ENCODE measurements at regions not wholly inside any gene's neighbourhood (a gene's known extent, or its start where the extent isn't known, plus 50 kb on each side); places are given as distances from the start of the nearest gene placed in this dataset.
"Not testable (repeated sequence)": the region's sequence is repeated elsewhere in the genome, so short reads cannot be mapped to it uniquely, and the experiment has no call there.

DNA sequence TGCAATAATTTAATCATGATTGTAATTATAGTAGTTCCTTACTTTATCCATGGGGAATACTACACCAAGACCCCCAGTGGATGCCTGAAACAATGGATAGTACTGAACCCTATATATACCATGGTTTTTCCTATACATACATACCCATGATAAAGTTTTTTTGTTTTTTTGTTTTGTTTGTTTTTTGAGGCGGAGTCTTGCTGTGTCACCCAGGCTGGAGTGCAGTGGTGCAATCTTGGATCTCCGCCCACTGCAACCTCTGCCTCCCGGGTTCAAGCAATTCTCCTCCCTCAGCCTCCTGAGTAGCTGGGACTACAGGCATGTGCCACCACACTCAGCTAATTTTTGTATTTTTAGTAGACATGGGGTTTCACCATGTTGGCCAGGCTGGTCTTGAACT is 135.3 kb upstream of the HNRNPU start:
- H3K4me1 ChIP-seq (replicated peaks); H3K36me3 ChIP-seq; H3K27me3 ChIP-seq (replicated peaks); H3K27ac ChIP-seq; H3K9me3 ChIP-seq (replicated peaks); DNase-seq (ENCODE audit: low read depth in 1 of 2, low spot score in 2 of 2); H3K4me3 ChIP-seq: not testable (repeated sequence)

DNA sequence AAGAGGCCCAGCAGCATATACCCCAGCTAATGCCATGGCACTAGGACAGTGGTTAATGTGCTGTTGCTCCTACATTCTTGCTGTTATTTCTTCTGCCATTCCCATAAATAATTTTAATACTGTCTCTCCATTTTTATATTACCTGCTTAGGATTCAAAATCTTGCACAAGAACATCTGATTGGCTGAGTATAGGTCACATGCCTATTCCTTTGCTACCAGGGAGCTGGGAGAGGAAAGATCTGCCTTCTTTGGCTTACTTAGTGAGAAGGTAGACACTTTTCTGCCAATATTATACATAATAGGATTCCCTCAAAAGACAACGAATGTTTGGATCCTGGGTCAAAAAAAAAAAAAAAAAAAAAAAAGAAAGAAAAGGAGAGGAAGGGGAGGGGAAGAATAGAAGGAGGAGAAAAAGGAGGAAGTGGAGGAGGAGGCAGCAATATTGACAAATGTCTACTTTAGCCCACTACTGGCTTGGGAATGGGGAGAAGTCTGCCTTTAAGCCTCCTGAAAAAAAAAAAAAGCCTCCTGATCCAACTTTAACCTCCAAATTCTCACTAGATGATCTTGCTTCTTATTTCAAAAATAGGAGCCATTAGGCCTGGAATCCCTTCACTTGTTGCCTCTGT is 134.5 kb upstream of the HNRNPU start:
- H3K4me1 ChIP-seq (replicated peaks) = no peaks in the 10 kb centered on the region
- DNase-seq (ENCODE audit: low read depth in 1 of 2, low spot score in 2 of 2) = no peak
- H3K27ac ChIP-seq = no peak overlapping the region
- H3K4me3 ChIP-seq = no peak overlapping the region
- H3K36me3 ChIP-seq = no peaks in the 10 kb centered on the region
- no peaks in the 10 kb centered on the region for H3K9me3 ChIP-seq (replicated peaks)
- no peaks in the 10 kb centered on the region for H3K27me3 ChIP-seq (replicated peaks)

DNA sequence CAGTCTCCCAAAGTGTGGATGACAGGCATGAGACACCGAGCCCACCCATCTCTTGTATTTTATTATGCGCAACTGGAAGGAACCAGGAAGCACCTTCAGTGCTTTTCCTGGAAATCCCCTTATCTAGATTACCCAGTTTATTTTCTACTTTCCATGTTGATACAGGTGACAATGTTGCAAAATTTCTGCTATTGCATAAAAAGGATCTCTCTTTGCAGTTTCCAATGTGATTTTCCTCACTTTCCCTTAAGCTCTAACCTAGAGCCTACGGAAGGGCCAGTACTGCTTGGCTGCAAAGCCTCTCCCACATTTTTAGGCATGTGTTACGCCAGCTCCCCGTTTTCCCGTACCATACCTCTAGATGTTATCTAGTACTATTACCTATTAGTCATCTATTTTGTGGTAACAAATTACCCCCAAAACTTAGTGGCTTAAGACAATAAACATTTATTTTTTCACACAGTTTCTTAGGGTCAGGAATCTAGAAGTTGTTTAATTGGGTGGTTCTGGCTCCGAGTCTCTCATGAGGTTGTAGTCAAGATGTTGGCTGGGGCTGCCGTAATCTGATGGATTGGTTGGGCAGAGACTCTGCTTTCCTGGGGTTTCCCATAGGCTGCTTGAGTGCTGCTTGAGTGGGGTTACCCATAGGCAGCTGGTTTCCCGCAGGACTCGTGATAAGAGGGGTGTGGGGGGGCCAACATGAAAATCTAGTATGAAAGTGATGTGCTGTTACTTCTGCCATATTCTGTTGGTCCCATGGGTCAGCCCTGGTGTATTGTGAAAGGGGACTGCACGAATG is 131.5 kb upstream of the HNRNPU start:
- Histone ChIP-seq H3K27me3 (replicated peaks) (no peaks in the 10 kb centered on the region), H3K36me3 (no peaks in the 10 kb centered on the region), H3K4me1 (replicated peaks) (no peaks in the 10 kb centered on the region), H3K27ac (no peak overlapping the region), H3K9me3 (replicated peaks) (no peaks in the 10 kb centered on the region), H3K4me3 (no peak overlapping the region)
- no peak for DNase-seq (ENCODE audit: low read depth in 1 of 2, low spot score in 2 of 2)

DNA sequence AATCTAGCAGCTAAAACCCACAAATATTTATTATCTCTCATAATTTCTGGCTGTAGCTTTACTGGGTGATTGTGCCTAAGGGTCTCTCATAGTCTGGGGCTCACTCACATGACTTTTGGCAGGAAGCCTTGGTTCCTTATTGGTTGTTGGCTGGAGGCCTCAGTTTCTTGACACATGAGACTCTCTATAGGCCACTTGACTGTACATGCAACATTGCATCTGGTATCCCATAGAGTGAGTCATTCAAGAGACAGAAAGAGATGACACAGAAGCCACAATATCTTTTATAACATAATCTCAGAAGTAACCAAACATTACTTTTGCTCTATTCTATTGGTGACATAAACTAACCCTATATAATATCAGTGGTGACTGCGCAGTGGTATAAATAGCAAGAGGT is 128.5 kb upstream of the HNRNPU start:
- H3K4me3 ChIP-seq = no peak overlapping the region
- H3K27me3 ChIP-seq (replicated peaks) = no peaks in the 10 kb centered on the region
- H3K27ac ChIP-seq = no peak overlapping the region
- H3K4me1 ChIP-seq (replicated peaks) = 0 out of 2 replicates have a peak, but pooled peaks cover 7% of the 10 kb centered on the region
- H3K36me3 ChIP-seq = no peaks in the 10 kb centered on the region
- no peaks in the 10 kb centered on the region for H3K9me3 ChIP-seq (replicated peaks)
- DNase-seq (ENCODE audit: low read depth in 1 of 2, low spot score in 2 of 2) = no peak

DNA sequence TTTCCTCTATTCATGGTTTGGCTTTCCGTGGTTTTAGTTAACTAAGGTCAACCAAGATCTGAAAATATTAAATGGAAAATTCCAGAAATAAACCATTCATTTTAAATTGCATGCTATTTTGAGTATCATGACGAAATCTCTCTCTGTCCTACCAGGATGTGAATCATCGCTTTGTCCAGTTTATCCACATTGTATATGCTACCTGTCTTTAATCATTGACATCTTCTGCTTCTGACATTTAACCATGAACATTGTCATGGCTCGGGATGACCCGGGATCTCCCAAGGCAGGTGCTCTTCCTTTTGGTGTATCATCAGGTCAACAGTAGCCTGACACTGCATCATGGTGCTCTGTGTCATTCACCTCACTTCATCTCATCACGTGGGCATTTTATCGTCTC is 125.5 kb upstream of the HNRNPU start:
- H3K36me3 ChIP-seq = no peaks in the 10 kb centered on the region
- DNase-seq (ENCODE audit: low read depth in 1 of 2, low spot score in 2 of 2) = no peak
- no peak overlapping the region for H3K4me3 ChIP-seq
- H3K27ac ChIP-seq = no peak overlapping the region
- no peaks in the 10 kb centered on the region for H3K9me3 ChIP-seq (replicated peaks)
- H3K27me3 ChIP-seq (replicated peaks) = no peaks in the 10 kb centered on the region
- H3K4me1 ChIP-seq (replicated peaks) = 0 out of 2 replicates have a peak, but pooled peaks cover 7% of the 10 kb centered on the region

DNA sequence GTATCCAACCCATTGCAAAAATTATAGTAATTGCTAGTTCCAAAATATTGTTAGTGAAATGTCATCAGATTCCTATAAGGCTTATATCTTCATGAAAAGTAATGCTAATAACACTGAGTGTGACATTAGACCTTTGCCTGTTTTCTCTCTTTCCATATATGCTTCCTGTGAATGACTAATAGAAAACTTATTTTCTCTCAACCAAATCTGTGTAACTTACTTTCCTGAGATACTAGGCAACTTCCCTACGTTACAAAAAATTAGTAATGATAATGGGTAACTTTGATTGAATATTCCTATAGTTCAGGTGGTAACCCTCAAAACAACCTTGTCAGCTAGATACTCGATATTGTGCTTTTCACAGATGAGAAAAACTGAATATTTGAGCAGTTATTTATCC is 124.2 kb upstream of the HNRNPU start:
- no peak for DNase-seq (ENCODE audit: low read depth in 1 of 2, low spot score in 2 of 2)
- Histone ChIP-seq H3K9me3 (replicated peaks) (no peaks in the 10 kb centered on the region), H3K27me3 (replicated peaks) (no peaks in the 10 kb centered on the region), H3K27ac (no peak overlapping the region), H3K4me3 (no peak overlapping the region), H3K36me3 (no peaks in the 10 kb centered on the region), H3K4me1 (replicated peaks) (0 out of 2 replicates have a peak, but pooled peaks cover 7% of the 10 kb centered on the region)

DNA sequence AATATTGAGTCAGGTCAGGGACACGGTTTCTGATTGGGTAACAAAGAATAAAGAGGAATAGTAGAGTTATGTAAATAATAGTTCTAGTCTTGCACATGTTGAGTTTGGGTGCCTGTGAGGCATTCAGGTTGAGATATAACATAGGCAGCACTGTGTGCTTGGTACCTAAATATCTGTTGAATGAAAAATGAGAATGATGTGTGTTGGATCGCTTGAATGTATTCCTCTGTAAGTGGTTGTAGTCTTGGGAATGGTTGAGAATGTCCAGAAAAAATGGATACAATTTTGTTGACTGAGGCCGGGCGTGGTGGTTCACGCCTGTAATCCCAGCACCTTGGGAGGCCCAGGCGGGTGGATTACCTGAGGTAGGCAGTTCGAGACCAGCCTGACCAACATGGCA is 116.3 kb upstream of the HNRNPU start:
- no peak overlapping the region for H3K4me3 ChIP-seq
- H3K4me1 ChIP-seq (replicated peaks) = no peaks in the 10 kb centered on the region
- no peak for DNase-seq (ENCODE audit: low read depth in 1 of 2, low spot score in 2 of 2)
- no peaks in the 10 kb centered on the region for H3K9me3 ChIP-seq (replicated peaks)
- no peak overlapping the region for H3K27ac ChIP-seq
- H3K36me3 ChIP-seq = no peaks in the 10 kb centered on the region
- H3K27me3 ChIP-seq (replicated peaks) = no peaks in the 10 kb centered on the region; the same call in 1 of the 2 replicates

DNA sequence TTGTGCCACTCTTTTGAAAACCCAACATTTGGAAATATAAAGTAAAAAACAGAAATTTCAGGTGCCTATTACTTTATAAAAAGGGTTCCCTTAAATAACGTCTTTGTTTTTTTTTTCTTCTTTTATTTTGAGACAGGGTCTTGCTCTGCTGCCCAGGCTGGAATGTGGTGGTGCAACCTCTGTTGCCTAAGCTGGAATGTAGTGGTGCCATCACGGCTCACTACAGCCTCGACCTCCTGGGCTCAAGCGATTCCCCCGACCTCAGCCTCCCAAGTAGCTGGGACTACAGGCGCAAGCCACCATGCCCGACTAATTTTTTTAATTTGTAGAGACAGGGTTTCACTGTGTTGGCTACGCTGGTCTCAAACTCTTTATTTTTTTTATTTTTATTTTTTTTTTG is 110.2 kb upstream of the HNRNPU start:
- DNase-seq (ENCODE audit: low read depth in 1 of 2, low spot score in 2 of 2) = no peak
- Histone ChIP-seq H3K36me3 (peaks cover 3% of the 10 kb centered on the region; the same call in 1 of the 2 replicates), H3K27ac (no peak overlapping the region), H3K27me3 (replicated peaks) (no peaks in the 10 kb centered on the region; the same call in 1 of the 2 replicates), H3K4me1 (replicated peaks) (peaks cover 8% of the 10 kb centered on the region), H3K4me3 (no peak overlapping the region), H3K9me3 (replicated peaks) (no peaks in the 10 kb centered on the region)

DNA sequence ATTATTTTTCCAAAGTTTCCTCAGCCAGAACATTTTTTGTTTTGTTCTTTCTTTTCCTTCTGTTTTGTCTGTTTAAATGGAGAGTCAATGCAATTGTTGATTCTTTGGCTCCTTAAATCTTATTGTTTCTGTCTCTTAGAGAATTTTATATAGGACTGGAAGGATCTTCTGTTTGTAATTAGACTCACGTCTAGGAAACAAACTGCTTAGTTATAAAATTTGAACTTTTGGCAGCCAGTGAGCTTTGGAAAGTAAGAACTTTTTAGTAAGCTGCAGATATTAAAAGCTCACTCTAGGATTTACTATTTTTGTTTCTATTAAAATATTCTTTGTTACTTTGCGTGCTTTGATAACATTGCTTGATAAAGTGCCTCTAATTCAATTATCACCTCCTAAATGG is 109.8 kb upstream of the HNRNPU start:
- no peak overlapping the region for H3K27ac ChIP-seq
- no peaks in the 10 kb centered on the region for H3K9me3 ChIP-seq (replicated peaks)
- H3K4me1 ChIP-seq (replicated peaks) = peaks cover 13% of the 10 kb centered on the region
- H3K27me3 ChIP-seq (replicated peaks) = no peaks in the 10 kb centered on the region; the same call in 1 of the 2 replicates
- H3K4me3 ChIP-seq = no peak overlapping the region
- H3K36me3 ChIP-seq = peaks cover 3% of the 10 kb centered on the region; the same call in 1 of the 2 replicates
- no peak for DNase-seq (ENCODE audit: low read depth in 1 of 2, low spot score in 2 of 2)

DNA sequence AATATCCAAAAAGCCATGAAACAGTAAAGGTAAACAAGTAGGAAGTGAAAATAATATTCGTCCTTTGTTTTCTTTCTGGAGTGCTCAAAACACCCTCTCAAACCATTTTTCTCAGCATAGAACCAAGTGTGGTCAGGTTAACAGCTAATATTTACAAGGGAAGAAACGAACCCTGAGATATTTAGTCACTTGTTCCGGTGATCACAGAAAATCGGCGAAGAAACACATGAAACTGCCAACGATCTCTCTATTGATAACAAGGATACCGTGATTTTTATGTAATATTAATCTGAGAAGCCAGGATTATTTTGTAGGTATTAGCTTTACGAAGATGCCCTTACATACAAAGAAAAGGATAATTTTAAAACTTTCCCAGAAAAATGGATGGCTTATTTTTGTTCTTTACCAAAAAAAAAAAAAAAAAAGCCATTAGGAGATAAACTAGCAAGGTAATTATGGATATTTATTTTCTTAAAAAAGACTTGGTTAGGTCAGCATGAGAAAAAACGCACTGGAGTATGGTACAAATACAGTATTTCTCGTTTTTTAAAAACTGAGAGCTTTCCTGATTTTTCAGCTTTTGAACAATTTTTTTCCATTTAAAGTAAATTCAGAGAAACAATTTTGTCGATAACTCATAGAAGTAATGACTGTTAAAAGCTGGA is 107.3 kb upstream of the HNRNPU start:
- peak overlapping the region; percentile 100 for H3K27ac ChIP-seq
- DNase-seq (ENCODE audit: low read depth in 1 of 2, low spot score in 2 of 2) = no peak
- H3K36me3 ChIP-seq = peaks cover 3% of the 10 kb centered on the region; the same call in 1 of the 2 replicates
- no peaks in the 10 kb centered on the region for H3K9me3 ChIP-seq (replicated peaks)
- H3K4me1 ChIP-seq (replicated peaks) = peaks cover 24% of the 10 kb centered on the region
- H3K4me3 ChIP-seq = peak overlapping the region; percentile 87
- no peaks in the 10 kb centered on the region; the same call in 1 of the 2 replicates for H3K27me3 ChIP-seq (replicated peaks)

DNA sequence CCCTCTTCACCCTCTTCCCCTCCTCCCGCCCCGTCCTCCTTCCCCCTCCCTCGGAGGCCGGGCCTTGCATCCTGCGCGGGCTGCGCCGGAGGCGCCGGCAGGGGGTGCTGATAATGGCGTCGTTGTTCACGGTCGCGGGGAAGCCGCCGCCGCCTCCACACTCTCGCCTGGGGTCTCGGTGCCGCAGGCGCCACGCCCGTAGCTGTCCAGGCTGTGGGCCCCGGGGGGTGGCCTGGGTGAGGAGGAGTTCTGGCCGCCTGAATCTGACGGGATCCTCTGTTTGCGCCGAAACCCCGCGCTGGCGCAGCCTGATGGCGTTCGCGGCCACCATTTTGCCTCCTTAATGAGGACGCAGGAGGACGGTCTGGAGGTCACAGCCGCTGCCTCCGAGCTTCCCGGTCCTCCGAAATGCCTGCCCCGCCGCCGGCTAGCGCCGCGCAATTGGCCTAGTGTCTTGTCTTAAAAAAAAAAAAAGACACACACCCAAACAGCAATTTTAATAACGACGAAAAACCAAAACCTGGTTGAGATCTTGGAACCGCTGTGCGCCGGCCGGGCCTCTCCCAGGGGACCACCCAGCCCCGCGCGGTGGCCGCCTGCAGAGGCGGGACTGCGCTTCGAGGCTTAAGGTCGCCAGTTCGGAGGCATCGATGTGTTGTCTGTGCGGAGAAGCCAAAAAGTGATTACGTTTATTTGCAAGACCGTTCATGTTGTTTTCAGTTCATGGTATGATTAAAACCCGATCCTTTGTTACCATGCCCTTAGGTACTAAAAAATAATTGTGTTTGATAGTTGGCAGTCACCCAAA is 106.6 kb upstream of the HNRNPU start:
- peak; percentile 98 to 99 for DNase-seq (ENCODE audit: low read depth in 1 of 2, low spot score in 2 of 2)
- Histone ChIP-seq H3K4me3 (peak overlapping the region; percentile 87), H3K9me3 (replicated peaks) (no peaks in the 10 kb centered on the region), H3K36me3 (peaks cover 3% of the 10 kb centered on the region; the same call in 1 of the 2 replicates), H3K27me3 (replicated peaks) (no peaks in the 10 kb centered on the region), H3K4me1 (replicated peaks) (peaks cover 24% of the 10 kb centered on the region), H3K27ac (peak overlapping the region; percentile 100)

DNA sequence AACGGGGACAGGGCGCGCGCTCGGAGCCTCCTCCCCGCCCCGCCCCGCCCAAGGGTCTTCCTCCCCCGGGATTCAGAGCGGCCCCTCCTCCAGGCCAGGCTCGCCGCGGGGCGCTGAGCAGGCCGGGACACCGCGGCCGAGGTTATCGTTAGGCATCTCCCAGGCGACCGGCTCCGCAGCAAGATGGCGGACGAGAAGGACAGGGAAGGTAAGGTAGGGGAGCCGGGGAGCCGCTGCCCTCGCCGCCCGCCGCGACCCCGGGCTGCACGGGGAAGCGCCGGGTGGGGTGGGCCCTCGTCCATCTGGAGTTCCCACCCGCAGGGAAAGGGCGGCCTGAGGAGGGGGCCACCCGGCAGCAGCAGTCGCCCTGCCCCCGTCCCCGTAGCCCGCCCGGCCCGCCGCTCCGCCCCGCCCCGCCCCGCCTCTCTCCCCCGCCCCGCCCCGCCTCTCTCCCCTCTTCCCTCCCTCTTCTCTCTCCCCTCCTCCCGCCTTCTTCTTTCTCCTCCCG is 105.9 kb upstream of the HNRNPU start:
- Histone ChIP-seq H3K27me3 (replicated peaks) (no peaks in the 10 kb centered on the region), H3K27ac (peak overlapping the region; percentile 100), H3K36me3 (peaks cover 3% of the 10 kb centered on the region; the same call in 1 of the 2 replicates), H3K4me1 (replicated peaks) (peaks cover 31% of the 10 kb centered on the region), H3K9me3 (replicated peaks) (no peaks in the 10 kb centered on the region), H3K4me3 (peak overlapping the region; percentile 87)
- DNase-seq (ENCODE audit: low read depth in 1 of 2, low spot score in 2 of 2) = peak; percentile 84 to 95

Measured in SJSA1 (cell line).